GM12878 (cell line): ENCODE measurements at regions not wholly inside any gene's neighbourhood (a gene's known extent, or its start where the extent isn't known, plus 50 kb on each side); places are given as distances from the start of the nearest gene placed in this dataset.

ENCODE experiments used
- ATAC-seq: fragments of 200-7000 bp; cut with Tn5 transposase; 3 replicates; pipeline ENCODE4 v1.9.1; 2020; ENCODE audit warnings: mild to moderate bottlenecking, moderate library complexity
- BruUV-seq: library from RNA; stranded (reverse); fragments of 400-500 nt; replicated peaks from 2 replicates; lab custom pipeline; 2021; lab: Mats Ljungman, UMichigan
- CTCF ChIA-PET: fragments of 300-600 bp; sonication (Branson Sonifier 250); formaldehyde crosslinking; extraction: SDS; loops from one replicate; lab custom pipeline; 2021; ENCODE audit warnings: inconsistent platforms; lab: Yijun Ruan, JAX
- POLR2A ChIA-PET: fragments of 350-600 bp; formaldehyde crosslinking; extraction: SDS; loops from one replicate; lab custom pipeline; 2021; ENCODE audit warnings: inconsistent platforms; lab: Charles Lee
- RAD21 ChIA-PET: fragments of 300-600 bp; sonication (Branson Sonifier 250); formaldehyde crosslinking; loops from one replicate; lab custom pipeline; 2023; ENCODE audit warnings: antibody characterized with exemption; ENCODE audit not compliant: unreplicated experiment; lab: Charles Lee
- SMC1A ChIA-PET: fragments of 300-600 bp; sonication (Branson Sonifier 250); formaldehyde crosslinking; loops from one replicate; lab custom pipeline; 2023; ENCODE audit not compliant: unreplicated experiment, uncharacterized antibody; lab: Charles Lee
- DNase-seq: peaks from one replicate; pipeline ENCODE4 v3.0.0-alpha.2; 2011; ENCODE audit warnings: low read depth, low spot score
- FAIRE-seq: peaks from 3 replicates; lab custom pipeline; 2011; peaks lifted over from hg19 to GRCh38; lab: Jason Lieb, UNC
- H2AFZ ChIP-seq: 2 replicates; pipeline ENCODE4 v1.6.0; 2011; ENCODE audit warnings: low read depth, low read length, control low read depth; ENCODE audit not compliant: control insufficient read depth
- H3K27ac ChIP-seq: 2 replicates; pipeline ENCODE4 v1.5.1; 2011; ENCODE audit warnings: control low read depth; ENCODE audit not compliant: control insufficient read depth, insufficient read depth
- H3K27me3 ChIP-seq, 2 experiments: replicated peaks in 1 of 2; 2 replicates each; pipeline versions ENCODE4 v1.6.0 to v1.6.1; 2011; ENCODE audit warnings: low read length in 1 of 2; ENCODE audit not compliant: control insufficient read depth in 2 of 2, insufficient read depth in 2 of 2
- H3K36me3 ChIP-seq, 2 experiments: 2 replicates each; pipeline ENCODE4 v1.5.1; 2011; ENCODE audit warnings: low read length in 1 of 2; ENCODE audit not compliant: control insufficient read depth in 2 of 2, insufficient read depth in 2 of 2
- H3K4me1 ChIP-seq: 2 replicates; pipeline ENCODE4 v1.6.1; 2011; ENCODE audit warnings: mild to moderate bottlenecking, low read length, moderate library complexity, mixed read lengths; ENCODE audit not compliant: control insufficient read depth, insufficient read depth
- H3K4me2 ChIP-seq: 2 replicates; pipeline ENCODE4 v1.6.0; 2011; ENCODE audit warnings: control low read depth; ENCODE audit not compliant: control insufficient read depth, insufficient read depth
- H3K4me3 ChIP-seq: fragments of 200-600 bp; sonication (generic); 2 replicates; pipeline ENCODE4 v1.5.1; 2016
- H3K79me2 ChIP-seq: 2 replicates; pipeline ENCODE4 v1.6.0; 2011; ENCODE audit warnings: low read length; ENCODE audit not compliant: control insufficient read depth, insufficient read depth
- H3K9ac ChIP-seq: 2 replicates; pipeline ENCODE4 v1.8.0; 2011; ENCODE audit warnings: low read length, control low read depth, mixed read lengths; ENCODE audit not compliant: control insufficient read depth, insufficient read depth
- H3K9me3 ChIP-seq: replicated peaks from 3 replicates; pipeline ENCODE4 v1.5.1; 2011; ENCODE audit warnings: mild to moderate bottlenecking, low read length; ENCODE audit not compliant: control insufficient read depth, insufficient read depth
- H4K20me1 ChIP-seq: 2 replicates; pipeline ENCODE4 v1.6.0; 2011; ENCODE audit not compliant: control insufficient read depth, insufficient read depth
- ATF7 ChIP-seq: fragments of 450-650 bp; IDR thresholded peaks from 2 replicates; pipeline ENCODE4 v1.6.1; 2016; ENCODE audit warnings: low read depth, mild to moderate bottlenecking
- HDGF ChIP-seq: fragments of 450-650 bp; IDR thresholded peaks from 2 replicates; pipeline ENCODE4 v1.6.1; 2016; ENCODE audit warnings: antibody characterized with exemption
- JUNB ChIP-seq: IDR thresholded peaks from 2 replicates; pipeline ENCODE4 v1.6.1; 2016; ENCODE audit warnings: antibody characterized with exemption, mild to moderate bottlenecking
- MEF2A ChIP-seq: IDR thresholded peaks from 2 replicates; pipeline ENCODE4 v1.6.1; 2011; ENCODE audit warnings: low read depth, mild to moderate bottlenecking, low read length, moderate library complexity; ENCODE audit not compliant: insufficient read depth
- MEF2B ChIP-seq: fragments of 450-650 bp; IDR thresholded peaks from 2 replicates; pipeline ENCODE4 v1.6.1; 2018; ENCODE audit warnings: mild to moderate bottlenecking, moderate library complexity; ENCODE audit not compliant: partially characterized antibody, poor library complexity, severe bottlenecking
- MXI1 ChIP-seq: fragments of 150-350 bp; IDR thresholded peaks from 2 replicates; pipeline ENCODE4 v1.6.1; 2011; ENCODE audit warnings: low read depth, mild to moderate bottlenecking, inconsistent platforms, low read length, improper control_type of control experiment
- MYC ChIP-seq: IDR thresholded peaks from 2 replicates; pipeline ENCODE4 v1.6.1; 2011; ENCODE audit warnings: mild to moderate bottlenecking, low read length, moderate library complexity, inconsistent platforms; ENCODE audit not compliant: insufficient read depth, insufficient replicate concordance, insufficient read length, severe bottlenecking
- TCF12 ChIP-seq: IDR thresholded peaks from 2 replicates; pipeline ENCODE4 v1.6.1; 2011; ENCODE audit warnings: low read depth, mild to moderate bottlenecking, low read length
- ZBED1 ChIP-seq: IDR thresholded peaks from 2 replicates; pipeline ENCODE4 v1.6.1; 2016; ENCODE audit warnings: borderline replicate concordance
- WGBS: methylation state at CpG from one replicate; pipeline ENCODE4 v1.1.6; 2016; ENCODE audit warnings: low lambda C conversion rate; ENCODE audit not compliant: insufficient replicate concordance, insufficient coverage; ENCODE audit errors: missing lambda C conversion rate; 5-methylcytosine and 5-hydroxymethylcytosine counted together
- in situ Hi-C: fragments of 300-500 bp; cut with MboI; formaldehyde crosslinking; loops from 9 replicates; pipeline ENCODE4 v1.14.3; 2018; ENCODE audit warnings: mixed read lengths
- intact Hi-C: fragments of 100-400 bp; cut with micrococcal nuclease; formaldehyde crosslinking; loops from one replicate; pipeline ENCODE4 v1.14.2; 2022; ENCODE audit not compliant: unreplicated experiment
- TF ChIP-seq, protein P1 (sequence below): fragments of 450-650 bp; IDR thresholded peaks from 2 replicates; pipeline ENCODE4 v1.6.1; 2014; ENCODE audit warnings: mild to moderate bottlenecking
- TF ChIP-seq, protein P2 (sequence below): fragments of 150-350 bp; IDR thresholded peaks from 2 replicates; pipeline ENCODE4 v1.6.1; 2016; ENCODE audit warnings: low read depth, low read length

DNA sequence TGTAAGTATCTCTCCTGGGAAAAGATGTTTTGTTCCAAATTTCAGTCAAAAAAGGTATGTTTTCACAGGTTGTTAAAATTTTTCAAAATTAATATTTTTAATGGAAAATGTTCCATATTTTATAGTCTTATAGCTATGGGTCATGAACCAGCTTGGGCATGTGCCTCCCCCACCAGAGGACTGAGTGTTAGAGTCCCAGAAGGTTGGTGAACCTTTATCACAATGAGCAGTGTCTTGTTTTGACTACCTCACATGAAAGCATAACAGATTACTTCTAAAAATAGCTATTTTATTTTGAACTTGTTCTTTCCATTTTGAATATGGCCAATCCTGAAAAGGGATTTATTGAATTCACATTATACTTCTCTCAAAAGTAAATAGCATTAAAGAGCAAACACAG, 112.5 kb upstream of the TSC22D1 start:
- POLR2A ChIA-PET: no interaction called here

DNA sequence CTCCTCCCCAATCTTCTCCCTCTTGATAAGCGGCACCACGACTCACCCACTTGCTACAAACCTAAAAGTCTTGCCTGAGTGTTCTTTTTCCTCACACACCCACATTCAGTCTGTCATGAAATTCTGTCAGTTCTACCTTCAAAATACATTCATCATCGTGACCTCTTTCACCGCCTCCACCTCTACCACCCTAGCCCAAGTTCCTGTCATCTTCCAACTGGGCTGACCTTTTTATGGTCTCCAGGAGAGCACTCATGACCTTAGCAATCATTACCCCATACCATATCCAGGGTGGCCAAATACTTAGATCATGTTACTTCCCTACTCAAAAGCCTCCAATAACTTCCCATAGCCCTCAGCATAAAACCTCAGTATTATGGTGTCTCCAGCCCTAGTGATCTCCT, 110.4 kb upstream of the TSC22D1 start:
- Histone ChIP-seq H2AFZ (no peak overlapping the region), H3K4me1 (no peaks in the 10 kb centered on the region), H3K36me3 (no peaks in the 10 kb centered on the region), H3K27ac (no peak overlapping the region), H3K27me3 (no peaks in the 10 kb centered on the region), H3K79me2 (no peaks in the 10 kb centered on the region), H4K20me1 (no peaks in the 10 kb centered on the region), H3K4me2 (no peak overlapping the region), H3K4me3 (no peak overlapping the region), H3K9ac (no peak overlapping the region), H3K9me3 (no peaks in the 10 kb centered on the region; the same call in 2 of the 3 replicates)
- TF ChIP-seq TCF12: no peak
- TF ChIP-seq, protein P1, sequence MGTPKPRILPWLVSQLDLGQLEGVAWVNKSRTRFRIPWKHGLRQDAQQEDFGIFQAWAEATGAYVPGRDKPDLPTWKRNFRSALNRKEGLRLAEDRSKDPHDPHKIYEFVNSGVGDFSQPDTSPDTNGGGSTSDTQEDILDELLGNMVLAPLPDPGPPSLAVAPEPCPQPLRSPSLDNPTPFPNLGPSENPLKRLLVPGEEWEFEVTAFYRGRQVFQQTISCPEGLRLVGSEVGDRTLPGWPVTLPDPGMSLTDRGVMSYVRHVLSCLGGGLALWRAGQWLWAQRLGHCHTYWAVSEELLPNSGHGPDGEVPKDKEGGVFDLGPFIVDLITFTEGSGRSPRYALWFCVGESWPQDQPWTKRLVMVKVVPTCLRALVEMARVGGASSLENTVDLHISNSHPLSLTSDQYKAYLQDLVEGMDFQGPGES: no peak
- no peak for TF ChIP-seq HDGF
- TF ChIP-seq, protein P2, sequence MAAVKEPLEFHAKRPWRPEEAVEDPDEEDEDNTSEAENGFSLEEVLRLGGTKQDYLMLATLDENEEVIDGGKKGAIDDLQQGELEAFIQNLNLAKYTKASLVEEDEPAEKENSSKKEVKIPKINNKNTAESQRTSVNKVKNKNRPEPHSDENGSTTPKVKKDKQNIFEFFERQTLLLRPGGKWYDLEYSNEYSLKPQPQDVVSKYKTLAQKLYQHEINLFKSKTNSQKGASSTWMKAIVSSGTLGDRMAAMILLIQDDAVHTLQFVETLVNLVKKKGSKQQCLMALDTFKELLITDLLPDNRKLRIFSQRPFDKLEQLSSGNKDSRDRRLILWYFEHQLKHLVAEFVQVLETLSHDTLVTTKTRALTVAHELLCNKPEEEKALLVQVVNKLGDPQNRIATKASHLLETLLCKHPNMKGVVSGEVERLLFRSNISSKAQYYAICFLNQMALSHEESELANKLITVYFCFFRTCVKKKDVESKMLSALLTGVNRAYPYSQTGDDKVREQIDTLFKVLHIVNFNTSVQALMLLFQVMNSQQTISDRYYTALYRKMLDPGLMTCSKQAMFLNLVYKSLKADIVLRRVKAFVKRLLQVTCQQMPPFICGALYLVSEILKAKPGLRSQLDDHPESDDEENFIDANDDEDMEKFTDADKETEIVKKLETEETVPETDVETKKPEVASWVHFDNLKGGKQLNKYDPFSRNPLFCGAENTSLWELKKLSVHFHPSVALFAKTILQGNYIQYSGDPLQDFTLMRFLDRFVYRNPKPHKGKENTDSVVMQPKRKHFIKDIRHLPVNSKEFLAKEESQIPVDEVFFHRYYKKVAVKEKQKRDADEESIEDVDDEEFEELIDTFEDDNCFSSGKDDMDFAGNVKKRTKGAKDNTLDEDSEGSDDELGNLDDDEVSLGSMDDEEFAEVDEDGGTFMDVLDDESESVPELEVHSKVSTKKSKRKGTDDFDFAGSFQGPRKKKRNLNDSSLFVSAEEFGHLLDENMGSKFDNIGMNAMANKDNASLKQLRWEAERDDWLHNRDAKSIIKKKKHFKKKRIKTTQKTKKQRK: no peak
- TF ChIP-seq MEF2B: no peak
- TF ChIP-seq ATF7: no peak
- no peak for TF ChIP-seq ZBED1
- TF ChIP-seq MYC: no peak
- ChIA-PET CTCF (no interaction called here), SMC1A (no interaction called here), POLR2A (no interaction called here), RAD21 (no interaction called here)
- no peak for ATAC-seq
- 57% methylated on average over 4 of the region's 4 CpGs for WGBS
- intact Hi-C loops: no loop called here
- BruUV-seq: no TSS peak
- no peak for DNase-seq
- FAIRE-seq: no peak
- in situ Hi-C loops: no loop called here

More for the DNA sequence above, 112.5 kb upstream of the TSC22D1 start:
- Histone ChIP-seq H3K4me2 (no peak overlapping the region), H3K36me3 (no peaks in the 10 kb centered on the region), H3K27ac (no peak overlapping the region), H3K79me2 (no peaks in the 10 kb centered on the region), H3K4me1 (no peaks in the 10 kb centered on the region), H3K27me3 (no peaks in the 10 kb centered on the region), H4K20me1 (no peaks in the 10 kb centered on the region), H3K9ac (no peak overlapping the region), H3K4me3 (no peak overlapping the region), H2AFZ (no peak overlapping the region), H3K9me3 (no peaks in the 10 kb centered on the region; the same call in 2 of the 3 replicates)
- intact Hi-C loops: no loop called here
- CTCF ChIA-PET: no interaction called here
- in situ Hi-C loops: no loop called here
- ATAC-seq: no peak
- BruUV-seq: no TSS peak
- TF ChIP-seq MEF2A: 0 out of 2 replicates have a peak, but pooled peaks have one; percentile 25
- peak; percentile 33 for TF ChIP-seq JUNB
- no peak for TF ChIP-seq MXI1
- no peak for DNase-seq
- RAD21 ChIA-PET: no interaction called here
- FAIRE-seq: no peak
- SMC1A ChIA-PET: no interaction called here
